HAP-1 (cell line): ENCODE measurements at regions not wholly inside any gene's neighbourhood (a gene's known extent, or its start where the extent isn't known, plus 50 kb on each side); places are given as distances from the start of the nearest gene placed in this dataset.

Experiments used
- DNase-seq, 2 experiments: peaks; one replicate each; pipeline ENCODE4 v3.0.0-alpha.2; 2016 to 2020; ENCODE audit warnings: low spot score in 2 of 2
- H3K27me3 ChIP-seq: fragments of 250-450 bp; sonication (Bioruptor Pico); 2 replicates; pipeline ENCODE4 v1.5.1; 2020; ENCODE audit warnings: low read depth, mild to moderate bottlenecking, moderate library complexity
- H3K36me3 ChIP-seq: fragments of 250-450 bp; sonication (Bioruptor Pico); replicated peaks from 2 replicates; pipeline ENCODE4 v1.5.1; 2020; ENCODE audit warnings: mild to moderate bottlenecking
- H3K4me1 ChIP-seq: fragments of 250-450 bp; sonication (Bioruptor Pico); 2 replicates; pipeline ENCODE4 v1.5.1; 2020; ENCODE audit warnings: mild to moderate bottlenecking
- H3K4me3 ChIP-seq: fragments of 250-450 bp; sonication (Bioruptor Pico); 2 replicates; pipeline ENCODE4 v1.5.1; 2020; ENCODE audit warnings: mild to moderate bottlenecking, moderate library complexity
- H3K9me3 ChIP-seq: fragments of 250-450 bp; sonication (Bioruptor Pico); 2 replicates; pipeline ENCODE4 v1.5.1; 2020; ENCODE audit warnings: mild to moderate bottlenecking, moderate library complexity
- in situ Hi-C: fragments of 300-500 bp; cut with MboI; formaldehyde crosslinking; loops from 3 replicates; pipeline ENCODE4 v1.14.3; 2020; ENCODE audit warnings: low sequenced_read_pairs, inconsistent platforms, mixed read lengths

- no peaks in the 10 kb centered on the region for H3K4me1 ChIP-seq
- no peak for DNase-seq
- H3K27me3 ChIP-seq: no peaks in the 10 kb centered on the region
- H3K9me3 ChIP-seq: no peaks in the 10 kb centered on the region
- no peaks in the 10 kb centered on the region for H3K36me3 ChIP-seq
- in situ Hi-C loops: loop anchor here (10.0 kb wide), 1 partner anchor 56 kb away; no protein-coding TSS in a partner anchor
- no peak overlapping the region for H3K4me3 ChIP-seq
These were observed 150.6 kb upstream of the RAB12 start for GRCh38 chr18:8458546-8459215.

DNA sequence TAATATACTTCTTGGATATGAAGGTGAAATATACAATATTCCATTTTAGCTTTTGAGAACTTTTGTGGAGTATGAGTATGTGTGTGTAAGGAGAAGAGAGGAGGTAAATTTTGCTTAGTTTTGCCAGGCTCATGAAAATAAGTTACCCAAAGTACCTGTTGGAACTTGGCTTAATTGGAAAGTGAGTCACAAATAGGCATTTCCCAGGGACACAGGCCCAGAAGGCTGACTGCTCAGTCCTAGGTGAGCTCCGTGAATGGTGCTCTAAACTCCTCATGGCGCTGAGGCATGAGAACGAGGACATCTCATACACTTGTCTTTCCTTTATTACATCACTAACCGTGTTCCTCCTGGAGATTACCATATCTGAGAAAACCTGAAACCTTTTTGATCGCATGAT, 148.5 kb upstream of the RAB12 start:
- H3K4me1 ChIP-seq: no peaks in the 10 kb centered on the region
- no peak overlapping the region for H3K4me3 ChIP-seq
- no peak for DNase-seq
- H3K36me3 ChIP-seq: no peaks in the 10 kb centered on the region
- no peaks in the 10 kb centered on the region for H3K27me3 ChIP-seq
- H3K9me3 ChIP-seq: no peaks in the 10 kb centered on the region
- in situ Hi-C loops: no loop called here

- Histone ChIP-seq H3K9me3 (no peaks in the 10 kb centered on the region), H3K36me3 (no peaks in the 10 kb centered on the region), H3K4me3 (no peak overlapping the region), H3K27me3 (no peaks in the 10 kb centered on the region), H3K4me1 (no peaks in the 10 kb centered on the region)
- in situ Hi-C loops: no loop called here
- DNase-seq: no peak
These were observed 147.7 kb upstream of the RAB12 start for GRCh38 chr18:8461544-8461943.

GRCh38 chr18:8462651-8463185, 146.5 kb upstream of the RAB12 start:
- Histone ChIP-seq H3K9me3 (no peaks in the 10 kb centered on the region), H3K4me3 (no peak overlapping the region), H3K27me3 (no peaks in the 10 kb centered on the region), H3K36me3 (no peaks in the 10 kb centered on the region), H3K4me1 (no peaks in the 10 kb centered on the region)
- DNase-seq: no peak
- in situ Hi-C loops: no loop called here

GRCh38 chr18:8463791-8464190, 145.4 kb upstream of the RAB12 start:
- Histone ChIP-seq H3K27me3 (no peaks in the 10 kb centered on the region), H3K36me3 (no peaks in the 10 kb centered on the region), H3K9me3 (no peaks in the 10 kb centered on the region), H3K4me1 (no peaks in the 10 kb centered on the region), H3K4me3 (no peak overlapping the region)
- no peak for DNase-seq
- in situ Hi-C loops: no loop called here

GRCh38 chr18:8468191-8468590, 141.0 kb upstream of the RAB12 start:
- no peak for DNase-seq
- Histone ChIP-seq H3K36me3 (no peaks in the 10 kb centered on the region), H3K4me1 (no peaks in the 10 kb centered on the region), H3K4me3 (no peak overlapping the region), H3K9me3 (no peaks in the 10 kb centered on the region), H3K27me3 (no peaks in the 10 kb centered on the region)
- in situ Hi-C loops: no loop called here

DNA sequence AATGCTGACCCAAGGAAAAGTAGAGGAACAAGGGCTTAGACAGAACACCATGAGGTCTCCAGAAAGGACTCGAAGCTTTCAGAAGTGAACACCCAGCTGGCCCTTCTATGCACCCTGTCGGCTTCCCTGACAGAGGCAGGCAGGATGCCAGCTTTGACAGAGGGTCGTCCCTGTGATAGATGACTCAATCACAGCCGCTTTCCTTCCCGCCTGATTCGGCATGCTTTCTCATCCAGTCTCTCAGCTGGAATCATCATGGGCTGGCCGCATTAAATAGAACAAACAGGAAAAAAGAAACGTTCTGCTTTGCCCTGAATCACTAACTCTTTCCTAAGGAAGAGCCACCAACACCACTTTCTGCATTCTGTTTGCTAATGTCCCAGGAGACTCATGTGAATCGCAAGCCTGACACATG, 140.3 kb upstream of the RAB12 start:
- Histone ChIP-seq H3K27me3 (no peaks in the 10 kb centered on the region), H3K36me3 (no peaks in the 10 kb centered on the region), H3K9me3 (no peaks in the 10 kb centered on the region), H3K4me3 (no peak overlapping the region), H3K4me1 (no peaks in the 10 kb centered on the region)
- no peak for DNase-seq
- in situ Hi-C loops: no loop called here

DNA sequence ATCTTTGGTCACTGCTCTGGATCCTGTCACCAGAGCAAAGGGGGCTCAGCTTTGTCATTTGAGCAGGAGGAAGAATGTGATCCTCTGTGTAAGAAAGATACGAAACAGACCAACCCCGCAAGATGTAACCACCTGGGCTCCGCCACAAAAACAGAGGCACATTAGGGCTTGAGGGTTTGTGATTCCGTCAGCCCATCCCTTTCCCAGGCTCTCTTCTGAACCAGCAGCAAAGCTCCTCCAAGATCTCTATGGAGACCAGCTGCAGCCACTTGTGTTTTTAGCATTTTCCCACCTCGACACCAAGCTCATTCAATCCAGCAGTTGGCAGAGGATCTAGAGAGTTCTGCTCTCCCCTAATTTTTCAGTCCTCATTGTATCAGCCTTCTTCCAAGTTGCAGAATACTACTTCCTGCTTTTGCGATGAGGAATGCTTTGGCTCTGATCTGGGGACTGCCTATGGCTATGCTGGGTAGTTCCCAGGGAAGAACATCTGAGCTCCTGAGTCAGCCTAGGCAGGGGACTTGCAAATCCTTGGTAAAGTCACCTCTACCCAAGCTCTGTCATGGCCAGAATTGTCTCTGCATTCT, 139.6 kb upstream of the RAB12 start:
- in situ Hi-C loops: loop anchor here (10.0 kb wide), 1 partner anchor 515 kb away; no protein-coding TSS in a partner anchor
- Histone ChIP-seq H3K9me3 (no peaks in the 10 kb centered on the region), H3K36me3 (no peaks in the 10 kb centered on the region), H3K27me3 (no peaks in the 10 kb centered on the region), H3K4me3 (no peak overlapping the region), H3K4me1 (no peaks in the 10 kb centered on the region)
- no peak for DNase-seq

DNA sequence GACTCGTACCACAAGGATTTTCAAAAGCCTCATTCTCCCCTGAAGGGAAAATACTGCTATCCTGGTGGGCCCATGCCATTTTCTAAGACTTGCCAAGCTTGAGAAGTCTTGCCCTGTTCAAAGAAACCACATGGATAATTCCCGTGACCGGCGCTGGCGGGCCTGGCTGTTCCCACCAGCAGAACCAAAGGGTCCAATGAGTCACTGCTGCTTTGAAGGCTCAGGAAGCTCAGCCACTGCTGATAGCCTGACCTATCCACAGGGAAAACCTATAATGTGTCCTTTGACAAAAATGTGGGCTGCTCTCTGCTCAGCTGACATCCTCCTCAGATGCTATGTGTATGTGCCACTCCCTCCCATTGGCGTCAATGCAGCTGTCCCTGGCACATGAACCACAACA, 137.9 kb upstream of the RAB12 start:
- Histone ChIP-seq H3K27me3 (no peaks in the 10 kb centered on the region), H3K4me1 (no peaks in the 10 kb centered on the region), H3K9me3 (no peaks in the 10 kb centered on the region), H3K36me3 (no peaks in the 10 kb centered on the region), H3K4me3 (no peak overlapping the region)
- DNase-seq: no peak
- in situ Hi-C loops: loop anchor here (10.0 kb wide), 1 partner anchor 513 kb away; no protein-coding TSS in a partner anchor

DNA sequence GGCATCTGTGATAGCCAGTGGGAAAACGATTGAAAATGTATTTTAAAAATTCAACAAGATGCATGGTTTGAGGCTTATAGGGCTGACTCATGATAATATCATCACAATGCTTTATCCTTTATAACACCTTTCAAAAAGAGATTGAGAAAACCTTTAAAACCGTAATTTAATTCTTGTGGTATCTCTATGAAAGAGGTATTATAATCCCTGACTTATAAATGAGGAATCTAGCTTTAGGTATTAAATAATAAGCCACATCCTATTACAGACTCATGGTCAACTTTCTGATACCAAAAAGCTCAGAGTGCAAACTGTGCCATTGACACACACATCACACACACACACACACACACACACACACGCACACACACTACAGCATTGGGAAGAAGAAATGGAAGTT, 134.6 kb upstream of the RAB12 start:
- H3K4me3 ChIP-seq: no peak overlapping the region
- no peaks in the 10 kb centered on the region for H3K9me3 ChIP-seq
- no peak for DNase-seq
- H3K27me3 ChIP-seq: no peaks in the 10 kb centered on the region
- in situ Hi-C loops: loop anchor here (10.0 kb wide), 1 partner anchor 510 kb away; no protein-coding TSS in a partner anchor
- no peaks in the 10 kb centered on the region for H3K36me3 ChIP-seq
- H3K4me1 ChIP-seq: no peaks in the 10 kb centered on the region

- no peaks in the 10 kb centered on the region for H3K9me3 ChIP-seq
- H3K4me1 ChIP-seq: no peaks in the 10 kb centered on the region
- no peaks in the 10 kb centered on the region for H3K27me3 ChIP-seq
- no peaks in the 10 kb centered on the region for H3K36me3 ChIP-seq
- in situ Hi-C loops: loop anchor here (10.0 kb wide), 1 partner anchor 507 kb away; no protein-coding TSS in a partner anchor
- no peak overlapping the region for H3K4me3 ChIP-seq
- DNase-seq: no peak
These were observed 131.6 kb upstream of the RAB12 start for GRCh38 chr18:8477615-8478014.

DNA sequence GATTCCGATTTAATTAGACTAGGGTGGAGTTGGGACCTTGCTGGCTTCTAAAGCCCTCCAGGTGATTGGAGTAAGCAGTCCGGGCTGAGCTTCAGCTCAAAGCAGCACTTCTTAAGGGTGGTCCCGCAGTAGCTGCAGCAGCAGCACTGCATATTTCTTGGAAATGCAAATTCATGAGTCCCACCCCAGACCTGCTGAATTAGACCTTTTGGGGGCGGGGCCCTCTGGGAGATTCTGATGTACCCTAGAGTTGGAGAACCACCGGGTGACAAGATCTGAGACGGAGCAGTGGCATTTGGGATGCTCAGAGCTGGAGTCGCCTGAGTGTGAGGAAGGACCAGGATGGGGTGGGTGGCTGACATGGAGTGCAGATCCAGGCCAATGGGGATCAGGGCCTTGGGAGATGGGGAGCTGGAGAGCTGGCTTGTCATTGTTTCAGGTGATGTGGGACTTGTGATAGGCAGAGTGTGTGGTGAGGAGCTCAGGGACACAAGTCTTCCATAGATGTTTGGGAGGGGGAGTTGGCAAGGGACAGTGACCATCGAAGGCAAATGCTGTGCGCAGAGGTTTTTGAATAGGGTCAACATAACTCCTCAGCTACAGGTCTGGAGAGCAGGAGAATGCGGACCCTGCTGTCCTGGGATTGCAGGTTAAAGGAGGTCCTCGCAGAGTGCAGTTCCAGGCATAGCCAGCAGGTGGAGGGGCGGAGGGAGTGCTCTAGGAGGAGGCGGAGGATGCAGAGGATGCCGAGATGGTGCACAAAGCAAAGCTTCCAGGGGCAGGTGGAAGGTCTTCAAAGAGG, 130.9 kb upstream of the RAB12 start:
- Histone ChIP-seq H3K36me3 (no peaks in the 10 kb centered on the region), H3K4me1 (no peaks in the 10 kb centered on the region), H3K9me3 (no peaks in the 10 kb centered on the region), H3K27me3 (no peaks in the 10 kb centered on the region), H3K4me3 (no peak overlapping the region)
- in situ Hi-C loops: loop anchor here (10.0 kb wide), 1 partner anchor 506 kb away; no protein-coding TSS in a partner anchor
- peak; percentile 34 to 88 for DNase-seq

DNA sequence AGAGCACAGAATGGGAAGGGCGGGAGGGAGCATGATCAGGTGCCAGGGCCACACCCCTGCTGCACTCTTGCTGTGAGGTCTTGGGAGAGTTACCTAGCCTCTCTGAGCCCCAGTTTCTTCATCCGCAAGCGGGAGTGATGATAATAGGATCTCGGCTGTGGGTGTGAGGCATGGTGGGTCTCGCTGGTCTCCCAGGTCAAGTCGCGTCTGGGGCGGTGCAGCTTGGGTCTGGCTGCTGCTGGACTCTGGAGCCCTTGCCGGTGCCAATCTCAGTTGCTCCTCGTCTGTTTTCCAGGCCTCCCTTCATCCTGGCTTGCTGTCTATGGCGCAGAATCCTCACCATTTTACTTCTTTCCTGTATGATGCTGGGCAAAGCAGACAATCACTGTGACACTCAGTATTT, 130.3 kb upstream of the RAB12 start:
- in situ Hi-C loops: loop anchor here (10.0 kb wide), 1 partner anchor 506 kb away; no protein-coding TSS in a partner anchor
- H3K4me3 ChIP-seq: no peak overlapping the region

More for the DNA sequence above, 130.3 kb upstream of the RAB12 start:
- no peaks in the 10 kb centered on the region for H3K4me1 ChIP-seq
- no peaks in the 10 kb centered on the region for H3K36me3 ChIP-seq
- no peaks in the 10 kb centered on the region for H3K27me3 ChIP-seq
- no peak for DNase-seq
- no peaks in the 10 kb centered on the region for H3K9me3 ChIP-seq
